ENCODE measurements at regions not wholly inside any gene's neighbourhood (a gene's known extent, or its start where the extent isn't known, plus 50 kb on each side); places are given as distances from the start of the nearest gene placed in this dataset.

DNA sequence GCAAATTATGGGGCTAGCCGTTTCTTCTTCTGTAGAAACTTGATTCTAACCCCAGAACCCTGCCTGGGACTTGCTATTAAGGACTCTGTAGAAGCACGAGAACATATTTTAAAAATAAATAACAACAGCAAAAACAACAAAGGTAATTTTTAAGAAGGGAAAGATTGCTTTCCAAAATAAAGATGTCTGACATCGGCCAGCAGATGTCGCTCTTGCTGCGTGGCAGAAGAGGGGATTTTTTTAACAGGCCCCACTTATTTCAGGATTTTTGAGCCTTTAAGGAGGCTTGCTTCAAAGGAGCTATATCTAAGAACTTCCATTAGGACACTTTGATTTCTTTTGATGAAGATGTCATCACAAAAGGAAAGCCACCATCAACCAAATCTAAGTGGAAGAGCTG is 62.8 kb upstream of the EGFL6 start:
- Mint-ChIP-seq H3K36me3 (ENCODE audit: unreplicated experiment) (no peaks in the 10 kb centered on the region), H3K4me3 (ENCODE audit: unreplicated experiment) (no peak overlapping the region), H3K27me3 (ENCODE audit: unreplicated experiment) (no peaks in the 10 kb centered on the region), H3K27ac (ENCODE audit: unreplicated experiment) (no peak overlapping the region), H3K4me1 (ENCODE audit: unreplicated experiment) (no peaks in the 10 kb centered on the region), H3K9me3 (ENCODE audit: unreplicated experiment) (no peaks in the 10 kb centered on the region)
- TF ChIP-seq, protein P1, sequence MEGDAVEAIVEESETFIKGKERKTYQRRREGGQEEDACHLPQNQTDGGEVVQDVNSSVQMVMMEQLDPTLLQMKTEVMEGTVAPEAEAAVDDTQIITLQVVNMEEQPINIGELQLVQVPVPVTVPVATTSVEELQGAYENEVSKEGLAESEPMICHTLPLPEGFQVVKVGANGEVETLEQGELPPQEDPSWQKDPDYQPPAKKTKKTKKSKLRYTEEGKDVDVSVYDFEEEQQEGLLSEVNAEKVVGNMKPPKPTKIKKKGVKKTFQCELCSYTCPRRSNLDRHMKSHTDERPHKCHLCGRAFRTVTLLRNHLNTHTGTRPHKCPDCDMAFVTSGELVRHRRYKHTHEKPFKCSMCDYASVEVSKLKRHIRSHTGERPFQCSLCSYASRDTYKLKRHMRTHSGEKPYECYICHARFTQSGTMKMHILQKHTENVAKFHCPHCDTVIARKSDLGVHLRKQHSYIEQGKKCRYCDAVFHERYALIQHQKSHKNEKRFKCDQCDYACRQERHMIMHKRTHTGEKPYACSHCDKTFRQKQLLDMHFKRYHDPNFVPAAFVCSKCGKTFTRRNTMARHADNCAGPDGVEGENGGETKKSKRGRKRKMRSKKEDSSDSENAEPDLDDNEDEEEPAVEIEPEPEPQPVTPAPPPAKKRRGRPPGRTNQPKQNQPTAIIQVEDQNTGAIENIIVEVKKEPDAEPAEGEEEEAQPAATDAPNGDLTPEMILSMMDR (IDR thresholded peaks at IDR 0.05) = peak; percentile 83
- no peak for DNase-seq (ENCODE audit: extremely low spot score, unreplicated experiment)

DNA sequence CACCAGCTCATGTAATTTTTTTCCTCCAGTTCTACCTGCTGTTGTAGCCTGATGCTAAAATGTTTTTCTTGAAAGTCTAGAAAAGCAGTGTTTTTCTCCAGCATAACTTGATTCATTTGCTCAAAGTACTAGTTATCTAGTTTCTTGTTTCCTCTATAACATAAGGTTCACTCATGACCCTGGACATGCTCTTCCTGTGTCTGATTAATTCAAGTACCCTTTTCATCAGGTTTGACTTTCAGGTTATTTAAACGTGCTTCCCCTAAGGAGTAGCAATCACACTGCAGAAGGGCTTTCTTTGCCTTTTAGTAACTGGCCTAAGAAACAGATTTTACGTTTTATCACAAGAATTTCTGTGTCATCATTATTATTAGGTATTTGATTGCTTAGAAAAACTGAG is 66.8 kb upstream of the EGFL6 start:
- Mint-ChIP-seq H3K9me3 (ENCODE audit: unreplicated experiment) (no peaks in the 10 kb centered on the region), H3K4me3 (ENCODE audit: unreplicated experiment) (no peak overlapping the region), H3K27me3 (ENCODE audit: unreplicated experiment) (peaks cover 5% of the 10 kb centered on the region), H3K4me1 (ENCODE audit: unreplicated experiment) (no peaks in the 10 kb centered on the region), H3K36me3 (ENCODE audit: unreplicated experiment) (no peaks in the 10 kb centered on the region), H3K27ac (ENCODE audit: unreplicated experiment) (no peak overlapping the region)
- TF ChIP-seq, protein P1 (IDR thresholded peaks at IDR 0.05) = no peak
- DNase-seq (ENCODE audit: extremely low spot score, unreplicated experiment) = no peak

DNA sequence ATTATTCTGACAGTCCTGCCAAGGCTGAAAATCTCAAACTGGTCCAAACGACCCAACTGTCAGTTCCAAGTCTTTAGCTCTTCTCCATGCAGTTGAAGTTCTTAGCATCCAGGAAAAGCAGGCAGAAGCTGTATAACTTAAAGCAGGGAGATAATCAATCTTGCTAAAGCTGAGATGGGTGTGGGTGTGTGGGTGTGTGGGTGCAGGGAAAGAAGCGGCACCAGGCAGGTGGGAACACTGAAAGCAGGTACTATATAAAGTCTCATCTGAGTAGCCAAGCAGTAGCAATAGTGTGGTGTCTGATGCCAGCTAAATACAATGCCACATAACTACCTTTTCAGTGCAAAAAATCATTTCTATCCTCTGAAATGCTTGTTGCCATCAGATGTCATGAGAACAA is 69.7 kb upstream of the EGFL6 start:
- Mint-ChIP-seq H3K4me1 (ENCODE audit: unreplicated experiment) (no peaks in the 10 kb centered on the region), H3K36me3 (ENCODE audit: unreplicated experiment) (no peaks in the 10 kb centered on the region), H3K27ac (ENCODE audit: unreplicated experiment) (no peak overlapping the region), H3K9me3 (ENCODE audit: unreplicated experiment) (no peaks in the 10 kb centered on the region), H3K4me3 (ENCODE audit: unreplicated experiment) (no peak overlapping the region), H3K27me3 (ENCODE audit: unreplicated experiment) (peaks cover 5% of the 10 kb centered on the region)
- no peak for DNase-seq (ENCODE audit: extremely low spot score, unreplicated experiment)
- TF ChIP-seq, protein P1 (IDR thresholded peaks at IDR 0.05) = no peak

DNA sequence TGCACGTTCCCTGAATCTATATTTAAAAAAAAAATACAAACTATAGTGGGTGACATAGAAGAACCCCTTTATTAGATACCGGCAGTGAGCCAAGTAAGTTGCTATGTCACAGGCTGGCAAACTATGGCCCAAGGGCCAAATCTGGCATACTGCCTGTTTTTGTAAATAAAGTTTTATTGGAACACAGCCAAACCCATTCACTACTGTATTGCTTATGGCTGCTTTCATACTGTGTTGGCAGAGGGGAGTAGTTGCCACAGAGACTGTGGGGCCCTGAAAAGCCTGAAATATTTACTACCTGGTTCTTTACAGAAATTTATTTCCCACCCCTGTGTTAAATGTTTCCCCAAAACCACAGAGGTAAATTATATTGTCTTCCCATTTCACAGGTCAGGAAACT is 71.2 kb upstream of the EGFL6 start:
- TF ChIP-seq, protein P1 (IDR thresholded peaks at IDR 0.05) = no peak
- Mint-ChIP-seq H3K9me3 (ENCODE audit: unreplicated experiment) (no peaks in the 10 kb centered on the region), H3K4me3 (ENCODE audit: unreplicated experiment) (no peak overlapping the region), H3K27me3 (ENCODE audit: unreplicated experiment) (peaks cover 5% of the 10 kb centered on the region), H3K4me1 (ENCODE audit: unreplicated experiment) (no peaks in the 10 kb centered on the region), H3K27ac (ENCODE audit: unreplicated experiment) (no peak overlapping the region), H3K36me3 (ENCODE audit: unreplicated experiment) (no peaks in the 10 kb centered on the region)
- no peak for DNase-seq (ENCODE audit: extremely low spot score, unreplicated experiment)

DNA sequence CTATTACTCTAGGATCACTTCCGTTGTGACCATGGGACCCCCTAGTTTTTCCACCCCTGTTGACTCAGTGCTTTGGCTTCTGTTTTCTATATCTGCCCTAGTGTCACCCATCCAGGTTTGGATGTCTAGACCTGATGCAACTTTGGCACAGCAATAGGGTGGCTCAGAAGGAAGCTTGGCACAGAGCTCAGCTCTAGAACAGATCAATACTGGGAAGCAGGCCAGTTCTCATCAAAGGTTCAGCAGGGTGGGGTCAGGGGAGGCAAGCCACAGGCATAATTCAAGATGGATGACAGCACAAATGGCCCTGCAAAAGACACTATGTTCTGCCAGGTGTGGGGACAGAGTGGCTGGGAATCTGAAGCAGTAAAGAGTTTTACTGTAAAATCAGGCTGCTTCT is 74.2 kb upstream of the EGFL6 start:
- no peak overlapping the region for H3K27ac Mint-ChIP-seq (ENCODE audit: unreplicated experiment)
- no peaks in the 10 kb centered on the region for H3K4me1 Mint-ChIP-seq (ENCODE audit: unreplicated experiment)
- no peaks in the 10 kb centered on the region for H3K36me3 Mint-ChIP-seq (ENCODE audit: unreplicated experiment)
- DNase-seq (ENCODE audit: extremely low spot score, unreplicated experiment) = no peak
- no peak overlapping the region for H3K4me3 Mint-ChIP-seq (ENCODE audit: unreplicated experiment)
- H3K9me3 Mint-ChIP-seq (ENCODE audit: unreplicated experiment) = no peaks in the 10 kb centered on the region
- TF ChIP-seq, protein P1 (IDR thresholded peaks at IDR 0.05) = no peak
- no peaks in the 10 kb centered on the region for H3K27me3 Mint-ChIP-seq (ENCODE audit: unreplicated experiment)

All from osteocyte (in vitro differentiated cells).